GM12878 (cell line): ENCODE measurements at regions not wholly inside any gene's neighbourhood (a gene's known extent, or its start where the extent isn't known, plus 50 kb on each side); places are given as distances from the start of the nearest gene placed in this dataset.

Experiments
- BRCA1 ChIP-seq: IDR thresholded peaks from 2 replicates; pipeline ENCODE4 v1.6.1; 2011; ENCODE audit warnings: low read depth, low read length, improper control_type of control experiment
- HCFC1 ChIP-seq: fragments of 150-350 bp; IDR thresholded peaks from 2 replicates; pipeline ENCODE4 v1.6.1; 2014; ENCODE audit warnings: low read length
- JUNB ChIP-seq: IDR thresholded peaks from 2 replicates; pipeline ENCODE4 v1.6.1; 2016; ENCODE audit warnings: antibody characterized with exemption, mild to moderate bottlenecking
- NRF1 ChIP-seq: conservative IDR thresholded peaks from 2 replicates; pipeline ENCODE4 v1.6.1; 2011; ENCODE audit warnings: mild to moderate bottlenecking, low read depth, low read length, improper control_type of control experiment
- POLR2A ChIP-seq: IDR thresholded peaks from 2 replicates; pipeline ENCODE4 v1.6.1; 2011; ENCODE audit warnings: low read depth, mild to moderate bottlenecking, low read length
- SMAD5 ChIP-seq: IDR thresholded peaks from 2 replicates; pipeline ENCODE4 v1.6.1; 2016; ENCODE audit warnings: antibody characterized with exemption, low read depth
- ZNF207 ChIP-seq: fragments of 450-650 bp; IDR thresholded peaks from 2 replicates; pipeline ENCODE4 v1.6.1; 2014; ENCODE audit warnings: antibody characterized with exemption, mild to moderate bottlenecking, borderline replicate concordance
- TF ChIP-seq, protein P1 (sequence below): fragments of 450-650 bp; IDR thresholded peaks from 2 replicates; pipeline ENCODE4 v1.6.1; 2018; ENCODE audit warnings: borderline replicate concordance, mild to moderate bottlenecking; ENCODE audit not compliant: partially characterized antibody
- TF ChIP-seq, protein P2 (sequence below): fragments of 450-650 bp; IDR thresholded peaks from 2 replicates; pipeline ENCODE4 v1.6.1; 2018; ENCODE audit warnings: mild to moderate bottlenecking, low read depth, moderate library complexity; ENCODE audit not compliant: partially characterized antibody
- TF ChIP-seq, protein P3 (sequence below): IDR thresholded peaks from 2 replicates; pipeline ENCODE4 v1.6.1; 2012; ENCODE audit warnings: mild to moderate bottlenecking, low read depth, low read length

DNA sequence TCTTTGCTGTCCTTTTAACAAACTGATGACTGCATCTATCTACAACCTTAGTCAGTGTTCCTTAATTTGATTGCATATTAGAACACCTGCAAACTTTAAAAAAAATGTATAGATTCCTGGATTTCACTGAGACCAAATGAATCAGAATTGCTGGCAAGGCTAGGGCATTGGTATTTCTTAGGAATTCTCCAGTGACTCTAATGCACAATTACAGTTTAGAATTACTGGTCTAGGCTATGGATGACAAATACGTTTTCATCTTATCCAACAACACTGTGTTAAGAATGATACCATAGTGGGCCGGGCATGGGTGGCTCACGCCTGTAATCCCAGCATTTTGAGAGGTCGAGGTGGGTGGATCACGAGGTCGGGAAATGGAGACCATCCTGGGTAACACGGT lies 545.9 kb upstream of the RIOK2 start (continued):
- TF ChIP-seq JUNB (no peak), NRF1 (no peak), POLR2A (no peak), BRCA1 (no peak), ZNF207 (no peak), HCFC1 (no peak), SMAD5 (no peak)
- TF ChIP-seq, protein P1, sequence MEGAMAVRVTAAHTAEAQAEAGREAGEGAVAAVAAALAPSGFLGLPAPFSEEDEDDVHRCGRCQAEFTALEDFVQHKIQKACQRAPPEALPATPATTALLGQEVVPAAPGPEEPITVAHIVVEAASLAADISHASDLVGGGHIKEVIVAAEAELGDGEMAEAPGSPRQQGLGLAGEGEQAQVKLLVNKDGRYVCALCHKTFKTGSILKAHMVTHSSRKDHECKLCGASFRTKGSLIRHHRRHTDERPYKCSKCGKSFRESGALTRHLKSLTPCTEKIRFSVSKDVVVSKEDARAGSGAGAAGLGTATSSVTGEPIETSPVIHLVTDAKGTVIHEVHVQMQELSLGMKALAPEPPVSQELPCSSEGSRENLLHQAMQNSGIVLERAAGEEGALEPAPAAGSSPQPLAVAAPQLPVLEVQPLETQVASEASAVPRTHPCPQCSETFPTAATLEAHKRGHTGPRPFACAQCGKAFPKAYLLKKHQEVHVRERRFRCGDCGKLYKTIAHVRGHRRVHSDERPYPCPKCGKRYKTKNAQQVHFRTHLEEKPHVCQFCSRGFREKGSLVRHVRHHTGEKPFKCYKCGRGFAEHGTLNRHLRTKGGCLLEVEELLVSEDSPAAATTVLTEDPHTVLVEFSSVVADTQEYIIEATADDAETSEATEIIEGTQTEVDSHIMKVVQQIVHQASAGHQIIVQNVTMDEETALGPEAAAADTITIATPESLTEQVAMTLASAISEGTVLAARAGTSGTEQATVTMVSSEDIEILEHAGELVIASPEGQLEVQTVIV: no peak
- TF ChIP-seq, protein P2, sequence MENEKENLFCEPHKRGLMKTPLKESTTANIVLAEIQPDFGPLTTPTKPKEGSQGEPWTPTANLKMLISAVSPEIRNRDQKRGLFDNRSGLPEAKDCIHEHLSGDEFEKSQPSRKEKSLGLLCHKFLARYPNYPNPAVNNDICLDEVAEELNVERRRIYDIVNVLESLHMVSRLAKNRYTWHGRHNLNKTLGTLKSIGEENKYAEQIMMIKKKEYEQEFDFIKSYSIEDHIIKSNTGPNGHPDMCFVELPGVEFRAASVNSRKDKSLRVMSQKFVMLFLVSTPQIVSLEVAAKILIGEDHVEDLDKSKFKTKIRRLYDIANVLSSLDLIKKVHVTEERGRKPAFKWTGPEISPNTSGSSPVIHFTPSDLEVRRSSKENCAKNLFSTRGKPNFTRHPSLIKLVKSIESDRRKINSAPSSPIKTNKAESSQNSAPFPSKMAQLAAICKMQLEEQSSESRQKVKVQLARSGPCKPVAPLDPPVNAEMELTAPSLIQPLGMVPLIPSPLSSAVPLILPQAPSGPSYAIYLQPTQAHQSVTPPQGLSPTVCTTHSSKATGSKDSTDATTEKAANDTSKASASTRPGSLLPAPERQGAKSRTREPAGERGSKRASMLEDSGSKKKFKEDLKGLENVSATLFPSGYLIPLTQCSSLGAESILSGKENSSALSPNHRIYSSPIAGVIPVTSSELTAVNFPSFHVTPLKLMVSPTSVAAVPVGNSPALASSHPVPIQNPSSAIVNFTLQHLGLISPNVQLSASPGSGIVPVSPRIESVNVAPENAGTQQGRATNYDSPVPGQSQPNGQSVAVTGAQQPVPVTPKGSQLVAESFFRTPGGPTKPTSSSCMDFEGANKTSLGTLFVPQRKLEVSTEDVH: no peak
- TF ChIP-seq, protein P3, sequence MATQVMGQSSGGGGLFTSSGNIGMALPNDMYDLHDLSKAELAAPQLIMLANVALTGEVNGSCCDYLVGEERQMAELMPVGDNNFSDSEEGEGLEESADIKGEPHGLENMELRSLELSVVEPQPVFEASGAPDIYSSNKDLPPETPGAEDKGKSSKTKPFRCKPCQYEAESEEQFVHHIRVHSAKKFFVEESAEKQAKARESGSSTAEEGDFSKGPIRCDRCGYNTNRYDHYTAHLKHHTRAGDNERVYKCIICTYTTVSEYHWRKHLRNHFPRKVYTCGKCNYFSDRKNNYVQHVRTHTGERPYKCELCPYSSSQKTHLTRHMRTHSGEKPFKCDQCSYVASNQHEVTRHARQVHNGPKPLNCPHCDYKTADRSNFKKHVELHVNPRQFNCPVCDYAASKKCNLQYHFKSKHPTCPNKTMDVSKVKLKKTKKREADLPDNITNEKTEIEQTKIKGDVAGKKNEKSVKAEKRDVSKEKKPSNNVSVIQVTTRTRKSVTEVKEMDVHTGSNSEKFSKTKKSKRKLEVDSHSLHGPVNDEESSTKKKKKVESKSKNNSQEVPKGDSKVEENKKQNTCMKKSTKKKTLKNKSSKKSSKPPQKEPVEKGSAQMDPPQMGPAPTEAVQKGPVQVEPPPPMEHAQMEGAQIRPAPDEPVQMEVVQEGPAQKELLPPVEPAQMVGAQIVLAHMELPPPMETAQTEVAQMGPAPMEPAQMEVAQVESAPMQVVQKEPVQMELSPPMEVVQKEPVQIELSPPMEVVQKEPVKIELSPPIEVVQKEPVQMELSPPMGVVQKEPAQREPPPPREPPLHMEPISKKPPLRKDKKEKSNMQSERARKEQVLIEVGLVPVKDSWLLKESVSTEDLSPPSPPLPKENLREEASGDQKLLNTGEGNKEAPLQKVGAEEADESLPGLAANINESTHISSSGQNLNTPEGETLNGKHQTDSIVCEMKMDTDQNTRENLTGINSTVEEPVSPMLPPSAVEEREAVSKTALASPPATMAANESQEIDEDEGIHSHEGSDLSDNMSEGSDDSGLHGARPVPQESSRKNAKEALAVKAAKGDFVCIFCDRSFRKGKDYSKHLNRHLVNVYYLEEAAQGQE: no peak
- TF ChIP-seq, all 136 proteins: peak for 0
